ENCODE measurements at regions not wholly inside any gene's neighbourhood (a gene's known extent, or its start where the extent isn't known, plus 50 kb on each side); places are given as distances from the start of the nearest gene placed in this dataset.

DNA sequence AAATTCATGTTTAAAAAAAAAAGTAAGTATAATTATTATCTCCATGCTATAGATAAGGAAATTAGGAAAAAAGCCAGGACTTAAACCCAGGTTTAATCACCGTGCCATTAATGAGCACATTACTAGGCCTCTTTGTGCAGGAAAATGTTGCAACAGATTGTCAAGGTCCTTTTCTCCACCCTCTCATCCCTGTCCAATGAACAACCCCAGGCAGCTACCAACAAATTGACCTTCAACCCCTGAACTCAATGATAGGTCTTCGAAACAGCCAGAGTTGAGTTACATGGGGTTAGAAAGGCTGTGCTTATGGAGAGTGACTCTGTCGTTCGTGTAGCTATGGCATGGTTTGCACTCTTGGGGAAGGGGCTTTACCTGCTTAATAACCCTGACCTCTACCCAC, 84.2 kb upstream of the CTNNB1 start:
- Histone ChIP-seq H3K9me3 (no peaks in the 10 kb centered on the region), H3K27me3 (ENCODE audit: insufficient read depth in 3 of 3, low read length in 2 of 3) (no peaks in the 10 kb centered on the region), H3K4me1 (no peaks in the 10 kb centered on the region), H3K4me3 (no peak overlapping the region), H3K36me3 (ENCODE audit: insufficient read depth in 1 of 2, low read depth in 1 of 2) (no peaks in the 10 kb centered on the region), H3K27ac (no peak overlapping the region)
- TF ChIP-seq, protein P1, sequence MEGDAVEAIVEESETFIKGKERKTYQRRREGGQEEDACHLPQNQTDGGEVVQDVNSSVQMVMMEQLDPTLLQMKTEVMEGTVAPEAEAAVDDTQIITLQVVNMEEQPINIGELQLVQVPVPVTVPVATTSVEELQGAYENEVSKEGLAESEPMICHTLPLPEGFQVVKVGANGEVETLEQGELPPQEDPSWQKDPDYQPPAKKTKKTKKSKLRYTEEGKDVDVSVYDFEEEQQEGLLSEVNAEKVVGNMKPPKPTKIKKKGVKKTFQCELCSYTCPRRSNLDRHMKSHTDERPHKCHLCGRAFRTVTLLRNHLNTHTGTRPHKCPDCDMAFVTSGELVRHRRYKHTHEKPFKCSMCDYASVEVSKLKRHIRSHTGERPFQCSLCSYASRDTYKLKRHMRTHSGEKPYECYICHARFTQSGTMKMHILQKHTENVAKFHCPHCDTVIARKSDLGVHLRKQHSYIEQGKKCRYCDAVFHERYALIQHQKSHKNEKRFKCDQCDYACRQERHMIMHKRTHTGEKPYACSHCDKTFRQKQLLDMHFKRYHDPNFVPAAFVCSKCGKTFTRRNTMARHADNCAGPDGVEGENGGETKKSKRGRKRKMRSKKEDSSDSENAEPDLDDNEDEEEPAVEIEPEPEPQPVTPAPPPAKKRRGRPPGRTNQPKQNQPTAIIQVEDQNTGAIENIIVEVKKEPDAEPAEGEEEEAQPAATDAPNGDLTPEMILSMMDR (IDR thresholded peaks at IDR 0.05), result no peak
- intact Hi-C loops (cut with DNase I), result no loop called here
- no peak for ATAC-seq
- 87 to 98% (median 93%) methylated on average over 4 of the region's 4 CpGs for WGBS, 3 donors
- DNase-seq, result no peak

DNA sequence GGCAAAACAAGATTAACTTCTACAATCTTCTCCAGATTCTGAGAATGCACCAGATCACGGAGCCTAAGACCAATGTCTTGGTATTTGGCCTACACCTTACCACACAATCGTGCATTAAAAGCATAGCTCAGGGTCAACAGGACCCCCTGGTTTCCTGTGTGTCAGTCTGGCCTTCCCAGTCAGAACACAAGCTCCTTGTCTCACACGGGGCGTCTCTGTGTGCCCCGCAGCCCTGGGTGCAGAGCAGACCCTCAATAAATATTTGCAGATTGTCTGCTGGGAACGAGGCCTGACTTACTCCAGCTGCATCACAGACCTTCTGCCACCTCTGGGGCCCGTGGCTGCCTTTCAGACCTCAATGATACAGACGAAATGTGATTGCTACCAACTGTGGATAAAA, 82.5 kb upstream of the CTNNB1 start:
- no peak overlapping the region for H3K27ac ChIP-seq
- no peaks in the 10 kb centered on the region for H3K9me3 ChIP-seq
- no peak for DNase-seq
- ATAC-seq, result no peak
- H3K4me3 ChIP-seq, result no peak overlapping the region
- intact Hi-C loops (cut with DNase I), result no loop called here
- no peaks in the 10 kb centered on the region for H3K4me1 ChIP-seq
- H3K27me3 ChIP-seq (ENCODE audit: insufficient read depth in 3 of 3, low read length in 2 of 3), result no peaks in the 10 kb centered on the region
- TF ChIP-seq, protein P1 (IDR thresholded peaks at IDR 0.05), result no peak
- H3K36me3 ChIP-seq (ENCODE audit: insufficient read depth in 1 of 2, low read depth in 1 of 2), result no peaks in the 10 kb centered on the region
- WGBS, 3 donors, result 79 to 84% (median 82%) methylated on average over 8 of the region's 8 CpGs

DNA sequence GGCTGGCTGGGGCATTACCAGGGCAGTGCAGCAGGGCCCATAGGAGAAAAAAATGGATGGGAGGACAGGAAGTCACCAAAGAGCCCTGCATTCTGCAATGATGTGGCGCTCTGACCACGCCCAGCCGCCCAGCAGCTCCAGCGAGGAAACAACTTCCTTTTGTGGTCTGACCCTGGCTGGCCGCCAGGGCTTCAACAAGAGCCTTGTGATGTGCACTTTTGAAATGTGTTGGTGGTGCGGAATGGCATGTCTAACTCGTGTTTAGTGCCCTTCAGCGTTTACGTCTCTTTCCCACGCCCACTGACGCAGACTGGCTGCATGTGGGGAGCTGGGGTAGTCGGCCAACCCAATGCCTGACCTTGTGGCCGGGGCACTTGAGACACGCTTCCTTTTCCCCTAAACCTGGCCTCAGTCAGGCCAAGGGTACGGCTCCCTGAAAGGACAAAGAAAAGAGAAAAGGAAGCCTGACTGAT, 81.9 kb upstream of the CTNNB1 start:
- H3K9me3 ChIP-seq, result no peaks in the 10 kb centered on the region
- intact Hi-C loops (cut with DNase I), result no loop called here
- TF ChIP-seq, protein P1 (IDR thresholded peaks at IDR 0.05), result no peak
- ATAC-seq, result peak in 3 of 4 donors; percentile 55 to 64 (median 58)
- no peaks in the 10 kb centered on the region for H3K27me3 ChIP-seq (ENCODE audit: insufficient read depth in 3 of 3, low read length in 2 of 3)
- no peak overlapping the region for H3K27ac ChIP-seq
- WGBS, 3 donors, result 56 to 60% (median 58%) methylated on average over 15 of the region's 15 CpGs
- peak; percentile 83 to 89 for DNase-seq
- no peaks in the 10 kb centered on the region for H3K4me1 ChIP-seq
- H3K4me3 ChIP-seq, result no peak overlapping the region
- no peaks in the 10 kb centered on the region for H3K36me3 ChIP-seq (ENCODE audit: insufficient read depth in 1 of 2, low read depth in 1 of 2)

DNA sequence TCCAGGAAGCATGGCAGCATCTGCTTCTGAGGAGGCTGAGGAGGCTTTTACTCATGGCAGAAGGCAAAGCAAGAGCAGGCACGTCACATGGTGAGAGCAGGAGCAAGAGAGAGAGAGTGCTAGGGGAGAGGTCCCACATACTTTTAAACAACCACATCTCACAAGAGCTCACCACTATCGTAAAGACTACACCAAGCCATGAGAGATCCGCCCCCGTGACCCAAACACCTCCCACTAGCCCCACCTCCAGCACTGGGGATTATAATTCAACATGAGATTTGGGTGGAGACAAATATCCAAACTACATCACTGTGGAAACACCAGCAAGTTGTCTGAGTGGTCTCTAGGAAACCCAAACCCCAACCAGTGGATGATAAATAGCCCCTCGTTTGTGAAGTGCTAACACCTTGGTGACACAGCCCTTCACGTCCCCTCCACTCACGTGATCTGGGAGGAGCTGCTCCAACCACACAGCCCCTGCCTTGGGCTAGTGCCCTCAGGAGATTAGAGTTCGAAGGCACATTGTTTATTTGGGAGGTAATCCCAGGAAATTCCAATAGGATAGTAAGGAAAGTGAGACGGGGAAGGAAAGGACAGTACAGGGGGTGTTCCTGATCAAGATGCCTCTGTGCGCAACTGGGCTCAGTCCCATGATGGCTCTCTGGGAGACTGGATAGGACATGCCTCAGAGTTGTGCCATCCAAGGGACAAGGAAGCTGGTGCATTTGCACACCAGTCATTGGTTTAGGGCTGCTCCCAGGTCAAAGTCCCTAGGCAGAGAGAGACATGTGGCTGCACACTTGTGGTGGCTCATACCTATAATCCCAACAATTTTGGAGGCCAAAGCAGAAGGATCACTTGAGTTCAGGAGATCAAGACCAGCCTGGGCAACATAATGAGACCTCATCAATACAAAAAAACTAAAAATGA, 80.6 kb upstream of the CTNNB1 start:
- DNase-seq (no peak), ATAC-seq (no peak)
- no peaks in the 10 kb centered on the region for H3K4me1 ChIP-seq
- H3K27me3 ChIP-seq (ENCODE audit: insufficient read depth in 3 of 3, low read length in 2 of 3), result no peaks in the 10 kb centered on the region
- intact Hi-C loops (cut with DNase I), result no loop called here
- no peak overlapping the region for H3K27ac ChIP-seq
- TF ChIP-seq, protein P1 (IDR thresholded peaks at IDR 0.05), result no peak
- 71 to 74% (median 73%) methylated on average over 10 of the region's 10 CpGs for WGBS, 3 donors
- H3K36me3 ChIP-seq (ENCODE audit: insufficient read depth in 1 of 2, low read depth in 1 of 2), result no peaks in the 10 kb centered on the region
- no peak overlapping the region for H3K4me3 ChIP-seq
- H3K9me3 ChIP-seq, result no peaks in the 10 kb centered on the region
